PC-3 (cell line): ENCODE measurements at regions not wholly inside any gene's neighbourhood (a gene's known extent, or its start where the extent isn't known, plus 50 kb on each side); places are given as distances from the start of the nearest gene placed in this dataset.

ENCODE experiments used
- ATAC-seq: fragments of 200-7000 bp; cut with Tn5 transposase; 2 replicates; pipeline ENCODE4 v1.9.1; 2020; ENCODE audit warnings: mild to moderate bottlenecking, moderate library complexity
- BruUV-seq: library from RNA; stranded (reverse); fragments of 400-500 nt; replicated peaks from 2 replicates; lab custom pipeline; 2021; lab: Mats Ljungman, UMichigan
- CTCF ChIA-PET: fragments of 300-600 bp; sonication (Branson Sonifier 250); formaldehyde crosslinking; loops from one replicate; lab custom pipeline; 2022; ENCODE audit warnings: antibody characterized with exemption; lab: Charles Lee
- POLR2A ChIA-PET: fragments of 300-600 bp; sonication (Branson Sonifier 250); formaldehyde crosslinking; loops from one replicate; lab custom pipeline; 2022; ENCODE audit warnings: antibody characterized with exemption; ENCODE audit not compliant: unreplicated experiment; lab: Charles Lee
- DNase-seq: peaks from one replicate; pipeline ENCODE4 v3.0.0-alpha.2; 2015
- H2AFZ ChIP-seq: fragments of 300-600 bp; sonication (generic); 2 replicates; pipeline ENCODE4 v1.6.0; 2016; ENCODE audit warnings: antibody characterized with exemption, low read length
- H3F3A ChIP-seq: fragments of 300-600 bp; sonication (generic); one replicate; pipeline ENCODE4 v1.6.0; 2017; ENCODE audit warnings: antibody characterized with exemption, low read length, control low read depth, mild to moderate bottlenecking; ENCODE audit not compliant: unreplicated experiment
- H3K27ac ChIP-seq: fragments of 300-600 bp; sonication (generic); 2 replicates; pipeline ENCODE4 v1.5.1; 2016; ENCODE audit warnings: mild to moderate bottlenecking, low read length
- H3K27me3 ChIP-seq: fragments of 300-600 bp; sonication (generic); 2 replicates; pipeline ENCODE4 v1.6.1; 2016; ENCODE audit warnings: low read length, mixed read lengths
- H3K36me3 ChIP-seq: fragments of 300-600 bp; sonication (generic); 2 replicates; pipeline ENCODE4 v1.6.1; 2016; ENCODE audit warnings: low read depth, mixed run types, low read length, mixed read lengths
- H3K4me1 ChIP-seq: fragments of 300-600 bp; sonication (generic); 2 replicates; pipeline ENCODE4 v1.5.1; 2016; ENCODE audit warnings: low read length; ENCODE audit not compliant: insufficient read depth
- H3K4me2 ChIP-seq: fragments of 300-600 bp; sonication (generic); 2 replicates; pipeline ENCODE4 v1.6.0; 2016; ENCODE audit warnings: low read length
- H3K4me3 ChIP-seq: fragments of 300-600 bp; sonication (generic); 2 replicates; pipeline ENCODE4 v1.5.1; 2016; ENCODE audit warnings: mild to moderate bottlenecking, low read length, mixed read lengths
- H3K79me2 ChIP-seq: fragments of 300-600 bp; sonication (generic); 2 replicates; pipeline ENCODE4 v1.6.1; 2017; ENCODE audit warnings: low read length, mixed read lengths
- H3K9ac ChIP-seq: fragments of 300-600 bp; sonication (generic); 2 replicates; pipeline ENCODE4 v1.6.0; 2016; ENCODE audit warnings: mild to moderate bottlenecking, low read length
- H3K9me2 ChIP-seq: fragments of 300-600 bp; sonication (generic); replicated peaks from 2 replicates; pipeline ENCODE4 v1.6.1; 2016; ENCODE audit warnings: mixed run types, low read length, mixed read lengths
- H3K9me3 ChIP-seq: fragments of 300-600 bp; sonication (generic); 2 replicates; pipeline ENCODE4 v1.6.1; 2016; ENCODE audit warnings: low read length, mixed read lengths
- H4K20me1 ChIP-seq: fragments of 300-600 bp; sonication (generic); 2 replicates; pipeline ENCODE4 v1.6.1; 2016; ENCODE audit warnings: low read length, mixed read lengths
- EZH2 ChIP-seq: fragments of 300-600 bp; sonication (generic); IDR thresholded peaks from one replicate; pipeline ENCODE4 v1.6.1; 2017; ENCODE audit warnings: antibody characterized with exemption, mild to moderate bottlenecking, low read length; ENCODE audit not compliant: unreplicated experiment
- EZH2phosphoT487 ChIP-seq: fragments of 300-600 bp; sonication (generic); IDR thresholded peaks from 2 replicates; pipeline ENCODE4 v1.6.1; 2018; ENCODE audit warnings: mild to moderate bottlenecking, antibody characterized with exemption, low read length, borderline replicate concordance
- intact Hi-C: fragments of 100-400 bp; cut with micrococcal nuclease; formaldehyde crosslinking; loops from 2 replicates; pipeline ENCODE4 v1.9.0; 2023
- TF ChIP-seq, protein P1 (sequence below): fragments of 300-600 bp; sonication (generic); conservative IDR thresholded peaks from 2 replicates; pipeline ENCODE4 v1.5.1; 2017; ENCODE audit warnings: antibody characterized with exemption, low read depth, mild to moderate bottlenecking, low read length

DNA sequence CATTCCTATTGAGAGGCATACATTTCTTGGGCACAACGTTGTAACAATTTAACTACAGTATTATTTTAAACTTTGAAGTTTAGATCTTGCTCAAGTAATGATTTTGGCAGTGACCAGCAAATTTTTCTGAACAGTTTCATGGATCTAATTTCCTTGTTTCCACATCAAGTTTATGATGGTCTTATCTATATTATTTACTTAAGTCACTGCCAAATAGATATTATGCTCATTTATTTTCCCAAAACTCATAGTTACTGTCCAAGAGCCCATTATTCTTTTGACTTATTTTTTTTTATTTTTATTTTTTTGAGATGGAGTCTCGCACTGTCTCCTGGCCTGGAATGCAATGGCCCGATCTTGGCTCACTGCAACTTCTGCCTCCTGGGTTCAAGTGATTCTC lies 86.5 kb upstream of the TLE4 start:
- ATAC-seq (no peak), DNase-seq (no peak)
- no peaks in the 10 kb centered on the region for H3F3A ChIP-seq
- no peaks in the 10 kb centered on the region for H3K79me2 ChIP-seq
- BruUV-seq = no TSS peak
- H3K27me3 ChIP-seq = no peaks in the 10 kb centered on the region
- intact Hi-C loops = no loop called here
- no peak overlapping the region for H3K4me3 ChIP-seq
- H4K20me1 ChIP-seq = no peaks in the 10 kb centered on the region
- no peaks in the 10 kb centered on the region for H3K36me3 ChIP-seq
- no peak overlapping the region for H2AFZ ChIP-seq
- no peak overlapping the region for H3K9ac ChIP-seq
- CTCF ChIA-PET = no interaction called here
- H3K4me1 ChIP-seq = peaks cover 30% of the 10 kb centered on the region
- H3K4me2 ChIP-seq = no peak overlapping the region
- POLR2A ChIA-PET = no interaction called here
- H3K9me2 ChIP-seq = no peaks in the 10 kb centered on the region
- no peaks in the 10 kb centered on the region for H3K9me3 ChIP-seq
- TF ChIP-seq EZH2phosphoT487 = no peak
- TF ChIP-seq, protein P1, sequence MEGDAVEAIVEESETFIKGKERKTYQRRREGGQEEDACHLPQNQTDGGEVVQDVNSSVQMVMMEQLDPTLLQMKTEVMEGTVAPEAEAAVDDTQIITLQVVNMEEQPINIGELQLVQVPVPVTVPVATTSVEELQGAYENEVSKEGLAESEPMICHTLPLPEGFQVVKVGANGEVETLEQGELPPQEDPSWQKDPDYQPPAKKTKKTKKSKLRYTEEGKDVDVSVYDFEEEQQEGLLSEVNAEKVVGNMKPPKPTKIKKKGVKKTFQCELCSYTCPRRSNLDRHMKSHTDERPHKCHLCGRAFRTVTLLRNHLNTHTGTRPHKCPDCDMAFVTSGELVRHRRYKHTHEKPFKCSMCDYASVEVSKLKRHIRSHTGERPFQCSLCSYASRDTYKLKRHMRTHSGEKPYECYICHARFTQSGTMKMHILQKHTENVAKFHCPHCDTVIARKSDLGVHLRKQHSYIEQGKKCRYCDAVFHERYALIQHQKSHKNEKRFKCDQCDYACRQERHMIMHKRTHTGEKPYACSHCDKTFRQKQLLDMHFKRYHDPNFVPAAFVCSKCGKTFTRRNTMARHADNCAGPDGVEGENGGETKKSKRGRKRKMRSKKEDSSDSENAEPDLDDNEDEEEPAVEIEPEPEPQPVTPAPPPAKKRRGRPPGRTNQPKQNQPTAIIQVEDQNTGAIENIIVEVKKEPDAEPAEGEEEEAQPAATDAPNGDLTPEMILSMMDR = no peak
- no peak for TF ChIP-seq EZH2
- no peak overlapping the region for H3K27ac ChIP-seq

GRCh38 chr9:79489261-79490000 lies 82.3 kb upstream of the TLE4 start:
- ATAC-seq = peak; percentile 90

More at GRCh38 chr9:79489261-79490000, 82.3 kb upstream of the TLE4 start:
- no peaks in the 10 kb centered on the region for H3K9me2 ChIP-seq
- H3K9ac ChIP-seq = peak overlapping the region; percentile 39
- H3K4me1 ChIP-seq = peaks cover 35% of the 10 kb centered on the region
- no TSS peak for BruUV-seq
- H3K36me3 ChIP-seq = no peaks in the 10 kb centered on the region
- peak overlapping the region; percentile 49 for H2AFZ ChIP-seq
- intact Hi-C loops = loop anchor here (1.0 to 2.0 kb wide), 3 partner anchors 74 to 181 kb away; partner anchors contain the start of gene TLE4
- peak overlapping the region; percentile 92 for H3K27ac ChIP-seq
- H3F3A ChIP-seq = no peaks in the 10 kb centered on the region
- H3K27me3 ChIP-seq = no peaks in the 10 kb centered on the region
- H3K79me2 ChIP-seq = no peaks in the 10 kb centered on the region
- ChIA-PET CTCF (no interaction called here), POLR2A (interaction anchor here (0.7 kb wide), 2 partner anchors 35 to 82 kb away, joined by 3 to 4 read pairs; partner anchors contain the start of gene TLE4)
- peaks cover 5% of the 10 kb centered on the region; the same call in 1 of the 2 replicates for H3K9me3 ChIP-seq
- DNase-seq = peak; percentile 86
- no peaks in the 10 kb centered on the region for H4K20me1 ChIP-seq
- H3K4me2 ChIP-seq = peak overlapping the region; percentile 78
- TF ChIP-seq EZH2phosphoT487 (no peak), EZH2 (no peak)
- TF ChIP-seq, protein P1 = no peak
- H3K4me3 ChIP-seq = peak overlapping the region; percentile 50
